Neuronal stem cell (in vitro differentiated cells): ENCODE measurements at regions not wholly inside any gene's neighbourhood (a gene's known extent, or its start where the extent isn't known, plus 50 kb on each side); places are given as distances from the start of the nearest gene placed in this dataset.

Experiments used
- DNase-seq: peaks from one replicate; pipeline ENCODE4 v3.0.0-alpha.2; 2013; ENCODE audit warnings: low spot score
- H2AFZ ChIP-seq: one replicate; pipeline ENCODE4 v1.6.1; 2013; ENCODE audit warnings: mild to moderate bottlenecking, low read length, inconsistent platforms
- H2AK5ac ChIP-seq: 2 replicates; pipeline ENCODE4 v1.6.1; 2013; ENCODE audit warnings: low read depth, mild to moderate bottlenecking, inconsistent platforms, low read length, moderate library complexity, mixed read lengths
- H2BK120ac ChIP-seq: 2 replicates; pipeline ENCODE4 v1.6.1; 2013; ENCODE audit warnings: low read depth, mild to moderate bottlenecking, inconsistent platforms, low read length, moderate library complexity, mixed read lengths
- H2BK12ac ChIP-seq: one replicate; pipeline ENCODE4 v1.6.1; 2013; ENCODE audit warnings: low read length, inconsistent platforms
- H2BK15ac ChIP-seq: 2 replicates; pipeline ENCODE4 v1.6.1; 2013; ENCODE audit warnings: mild to moderate bottlenecking, low read length, inconsistent platforms, mixed read lengths
- H2BK5ac ChIP-seq: one replicate; pipeline ENCODE4 v1.6.1; 2013; ENCODE audit warnings: inconsistent platforms, mild to moderate bottlenecking, low read length, moderate library complexity
- H3K14ac ChIP-seq: one replicate; pipeline ENCODE4 v1.6.1; 2013; ENCODE audit warnings: low read length, inconsistent platforms
- H3K18ac ChIP-seq: 2 replicates; pipeline ENCODE4 v1.6.1; 2013; ENCODE audit warnings: low read length, inconsistent platforms
- H3K23ac ChIP-seq: 2 replicates; pipeline ENCODE4 v1.6.1; 2013; ENCODE audit warnings: low read depth, mild to moderate bottlenecking, mixed read lengths, low read length, inconsistent platforms; ENCODE audit not compliant: poor library complexity
- H3K27ac ChIP-seq: replicated peaks from 3 replicates; pipeline ENCODE4 v1.5.1; 2013; ENCODE audit warnings: low read length, inconsistent platforms
- H3K27me3 ChIP-seq, 3 experiments: 2 replicates each; pipeline ENCODE4 v1.6.1; 2013; ENCODE audit warnings: low read length in 3 of 3, mild to moderate bottlenecking in 2 of 3, inconsistent platforms in 1 of 3, low read depth in 1 of 3, mixed read lengths in 1 of 3, moderate library complexity in 1 of 3; ENCODE audit not compliant: control insufficient read depth in 3 of 3, insufficient read depth in 3 of 3
- H3K36me3 ChIP-seq, 2 donors: replicated peaks in 1 of 2; 2 replicates each; pipeline ENCODE4 v1.6.1; 2013; ENCODE audit warnings: low read length in 2 of 2; ENCODE audit not compliant: control insufficient read depth in 2 of 2, insufficient read depth in 2 of 2
- H3K4ac ChIP-seq: 2 replicates; pipeline ENCODE4 v1.6.1; 2013; ENCODE audit warnings: inconsistent platforms, mild to moderate bottlenecking, low read length, moderate library complexity
- H3K4me1 ChIP-seq, 2 donors: 1 replicate in 1 of 2; 2 replicates in 1 of 2; pipeline ENCODE4 v1.6.1; 2013; ENCODE audit warnings: low read length in 2 of 2, low read depth in 1 of 2; ENCODE audit not compliant: control insufficient read depth in 2 of 2, insufficient read depth in 1 of 2
- H3K4me2 ChIP-seq: one replicate; pipeline ENCODE4 v1.6.1; 2013; ENCODE audit warnings: mild to moderate bottlenecking, low read length, inconsistent platforms; ENCODE audit not compliant: insufficient read depth, poor library complexity, severe bottlenecking
- H3K4me3 ChIP-seq, 2 donors: 2 replicates each; pipeline ENCODE4 v1.5.1; 2013; ENCODE audit warnings: low read length in 2 of 2, mild to moderate bottlenecking in 2 of 2, inconsistent platforms in 1 of 2, moderate library complexity in 1 of 2
- H3K79me1 ChIP-seq: one replicate; pipeline ENCODE4 v1.6.1; 2013; ENCODE audit warnings: low read depth, mild to moderate bottlenecking, inconsistent platforms, low read length, moderate library complexity
- H3K9ac ChIP-seq: one replicate; pipeline ENCODE4 v1.6.1; 2013; ENCODE audit warnings: mild to moderate bottlenecking, low read depth, low read length, inconsistent platforms; ENCODE audit not compliant: poor library complexity
- H3K9me3 ChIP-seq, 2 donors: replicated peaks in 1 of 2; 2 replicates each; pipeline versions ENCODE3 to v1.6.1; 2013; ENCODE audit warnings: low read length in 2 of 2, mild to moderate bottlenecking in 2 of 2, inconsistent platforms in 1 of 2, low read depth in 1 of 2, mixed read lengths in 1 of 2, moderate library complexity in 1 of 2; ENCODE audit not compliant: control insufficient read depth in 2 of 2, insufficient read depth in 1 of 2
- H4K8ac ChIP-seq: one replicate; pipeline ENCODE4 v1.6.1; 2013; ENCODE audit warnings: low read depth, mild to moderate bottlenecking, inconsistent platforms, low read length, moderate library complexity
- H4K91ac ChIP-seq: one replicate; pipeline ENCODE4 v1.6.1; 2013; ENCODE audit warnings: low read length, low read depth, mild to moderate bottlenecking, inconsistent platforms; ENCODE audit not compliant: poor library complexity
- WGBS, 2 donors: extraction: QIAGEN DNeasy Blood & Tissue Kit; methylation state at CpG; one replicate each; pipeline ENCODE4 v1.1.7; 2013; ENCODE audit warnings: missing lambda C conversion rate in 2 of 2, mixed read lengths in 1 of 2; ENCODE audit not compliant: insufficient read length in 2 of 2, insufficient replicate concordance in 1 of 2; ENCODE audit errors: extremely low coverage in 2 of 2; 5-methylcytosine and 5-hydroxymethylcytosine counted together

- Histone ChIP-seq H3K14ac (no peak overlapping the region), H4K8ac (no peak overlapping the region), H3K23ac (no peak overlapping the region), H2BK5ac (no peak overlapping the region), H3K79me1 (no peaks in the 10 kb centered on the region), H3K4ac (no peak overlapping the region), H2BK15ac (no peak overlapping the region), H3K9ac (no peak overlapping the region), H3K9me3 (no peaks in the 10 kb centered on the region), H3K4me2 (no peak overlapping the region), H4K91ac (no peak overlapping the region), H2BK120ac (no peak overlapping the region), H3K18ac (no peak overlapping the region), H2AFZ (no peak overlapping the region), H3K27ac (no peak overlapping the region), H3K4me1 (peaks cover 0 to 3% of the 10 kb centered on the region in 2 donors), H3K4me3 (no peak overlapping the region), H2AK5ac (no peak overlapping the region), H3K36me3 (no peaks in the 10 kb centered on the region), H2BK12ac (no peak overlapping the region), H3K27me3 (no peaks in the 10 kb centered on the region)
- no peak for DNase-seq
- WGBS, 2 donors: no CpG with 5 or more reads among the region's 3 CpGs
Measured at GRCh38 chr16:65218348-65218747, 96.5 kb upstream of the CDH11 start.

GRCh38 chr16:65213866-65214595 lies 92.2 kb upstream of the CDH11 start:
- H3K4me1 ChIP-seq: peaks cover 0 to 3% of the 10 kb centered on the region in 2 donors
- H3K27me3 ChIP-seq: no peaks in the 10 kb centered on the region
- H4K91ac ChIP-seq: no peak overlapping the region
- no peak overlapping the region for H3K14ac ChIP-seq
- H3K4me2 ChIP-seq: no peak overlapping the region
- no peaks in the 10 kb centered on the region for H3K36me3 ChIP-seq
- no peak overlapping the region for H2BK5ac ChIP-seq
- DNase-seq: no peak
- H3K4me3 ChIP-seq: no peak overlapping the region
- no peaks in the 10 kb centered on the region for H3K79me1 ChIP-seq
- H2BK15ac ChIP-seq: no peak overlapping the region
- H3K27ac ChIP-seq: no peak overlapping the region
- no peak overlapping the region for H2AK5ac ChIP-seq
- H3K4ac ChIP-seq: no peak overlapping the region
- no peaks in the 10 kb centered on the region for H3K9me3 ChIP-seq
- H3K23ac ChIP-seq: no peak overlapping the region
- H3K9ac ChIP-seq: no peak overlapping the region
- no peak overlapping the region for H4K8ac ChIP-seq
- no peak overlapping the region for H2AFZ ChIP-seq
- no peak overlapping the region for H3K18ac ChIP-seq
- H2BK120ac ChIP-seq: no peak overlapping the region
- WGBS, 2 donors: no CpG with 5 or more reads among the region's 4 CpGs
- no peak overlapping the region for H2BK12ac ChIP-seq

GRCh38 chr16:65212791-65213190 lies 90.9 kb upstream of the CDH11 start:
- Histone ChIP-seq H2AFZ (no peak overlapping the region), H3K9ac (no peak overlapping the region), H3K27me3 (no peaks in the 10 kb centered on the region), H3K79me1 (no peaks in the 10 kb centered on the region), H3K23ac (no peak overlapping the region), H3K4ac (no peak overlapping the region), H2BK5ac (no peak overlapping the region), H3K9me3 (no peaks in the 10 kb centered on the region), H3K14ac (no peak overlapping the region), H3K27ac (no peak overlapping the region), H3K18ac (no peak overlapping the region), H2AK5ac (no peak overlapping the region), H3K4me2 (no peak overlapping the region), H2BK12ac (no peak overlapping the region), H2BK120ac (no peak overlapping the region), H3K4me1 (peaks cover 0 to 3% of the 10 kb centered on the region in 2 donors), H4K91ac (no peak overlapping the region), H3K36me3 (no peaks in the 10 kb centered on the region), H2BK15ac (no peak overlapping the region), H3K4me3 (no peak overlapping the region), H4K8ac (no peak overlapping the region)
- no CpG with 5 or more reads among the region's 5 CpGs for WGBS, 2 donors
- DNase-seq: no peak

- Histone ChIP-seq H3K18ac (no peak overlapping the region), H3K9me3 (no peaks in the 10 kb centered on the region), H3K36me3 (no peaks in the 10 kb centered on the region), H3K4me1 (peaks cover 0 to 3% of the 10 kb centered on the region in 2 donors), H3K27me3 (no peaks in the 10 kb centered on the region), H3K14ac (no peak overlapping the region), H3K4ac (no peak overlapping the region), H4K91ac (no peak overlapping the region), H3K27ac (no peak overlapping the region), H2BK5ac (no peak overlapping the region), H3K4me2 (no peak overlapping the region), H2AFZ (no peak overlapping the region), H3K79me1 (no peaks in the 10 kb centered on the region), H4K8ac (no peak overlapping the region), H3K9ac (no peak overlapping the region), H3K23ac (no peak overlapping the region), H2AK5ac (no peak overlapping the region), H2BK12ac (no peak overlapping the region), H2BK120ac (no peak overlapping the region), H2BK15ac (no peak overlapping the region), H3K4me3 (no peak overlapping the region)
- no peak for DNase-seq
- no CpG with 5 or more reads among the region's 6 CpGs for WGBS, 2 donors
Measured at GRCh38 chr16:65212240-65212639, 90.4 kb upstream of the CDH11 start.
